Ramos (cell line): ENCODE measurements at regions not wholly inside any gene's neighbourhood (a gene's known extent, or its start where the extent isn't known, plus 50 kb on each side); places are given as distances from the start of the nearest gene placed in this dataset.

Experiments used
- in situ Hi-C: fragments of 300-500 bp; cut with MboI; formaldehyde crosslinking; loops from one replicate; pipeline ENCODE4 v1.14.3; 2022; ENCODE audit warnings: low sequenced_read_pairs; ENCODE audit not compliant: unreplicated experiment

DNA sequence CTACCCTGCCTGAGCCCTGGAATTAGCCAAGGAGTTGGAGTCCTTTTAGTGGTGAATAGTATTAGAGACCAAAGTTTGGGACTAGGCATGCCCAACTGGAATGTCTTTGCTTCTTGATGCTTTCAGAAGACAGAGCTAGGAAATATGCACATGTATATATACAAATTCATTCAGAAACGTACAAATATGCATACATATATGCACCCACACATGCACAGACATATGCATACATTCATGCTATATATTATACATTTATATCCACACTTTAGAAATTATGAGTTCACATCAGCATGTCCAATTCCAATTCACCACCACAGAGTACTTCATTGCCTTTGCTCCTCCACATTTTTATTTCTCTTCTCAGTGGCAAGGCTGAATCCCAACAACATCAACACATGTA is 398.3 kb upstream of the MPDZ start:
- in situ Hi-C loops = no loop called here

DNA sequence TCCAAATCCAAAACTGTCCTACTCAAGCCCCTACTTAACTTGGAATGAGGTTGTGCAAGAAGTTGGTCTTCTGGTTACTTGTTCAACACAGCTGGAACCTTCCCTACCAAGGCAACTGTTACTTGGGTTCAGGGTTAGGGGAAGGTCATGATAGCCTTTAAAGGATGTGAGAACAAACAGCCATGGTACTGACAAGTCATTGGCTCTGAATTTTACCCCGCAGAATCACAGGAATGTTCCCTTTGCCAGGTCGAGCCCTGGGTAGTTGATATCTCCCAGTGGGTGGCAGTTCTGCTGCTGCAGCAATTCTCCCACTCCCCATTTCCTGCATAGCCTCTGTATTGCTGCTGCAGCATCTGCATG is 396.1 kb upstream of the MPDZ start:
- in situ Hi-C loops = no loop called here

- in situ Hi-C loops = no loop called here
Measured at GRCh38 chr9:13674926-13675637, 395.6 kb upstream of the MPDZ start.

DNA sequence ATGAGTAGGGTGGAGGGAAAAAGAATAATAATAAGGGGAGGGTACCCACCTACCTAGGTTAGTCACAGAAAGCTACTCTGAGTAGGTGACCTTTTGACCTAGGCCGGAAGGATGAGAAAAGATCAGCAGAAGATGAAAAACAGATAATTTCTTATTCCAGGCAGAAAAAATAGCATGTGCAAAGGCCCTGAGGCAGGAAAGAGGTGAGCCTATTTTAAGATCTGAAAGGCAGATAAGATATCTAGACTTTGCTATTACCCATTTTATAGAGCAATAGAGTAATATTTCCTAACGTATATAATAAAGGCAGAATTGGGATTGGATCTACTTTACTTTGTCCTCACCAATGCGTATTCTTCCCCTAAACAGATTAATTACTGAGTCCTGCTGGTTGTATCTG is 393.9 kb upstream of the MPDZ start:
- in situ Hi-C loops = no loop called here

- in situ Hi-C loops = no loop called here
Measured at GRCh38 chr9:13665418-13666066, 386.1 kb upstream of the MPDZ start.

GRCh38 chr9:13661014-13661413 is 381.5 kb upstream of the MPDZ start:
- in situ Hi-C loops = no loop called here

DNA sequence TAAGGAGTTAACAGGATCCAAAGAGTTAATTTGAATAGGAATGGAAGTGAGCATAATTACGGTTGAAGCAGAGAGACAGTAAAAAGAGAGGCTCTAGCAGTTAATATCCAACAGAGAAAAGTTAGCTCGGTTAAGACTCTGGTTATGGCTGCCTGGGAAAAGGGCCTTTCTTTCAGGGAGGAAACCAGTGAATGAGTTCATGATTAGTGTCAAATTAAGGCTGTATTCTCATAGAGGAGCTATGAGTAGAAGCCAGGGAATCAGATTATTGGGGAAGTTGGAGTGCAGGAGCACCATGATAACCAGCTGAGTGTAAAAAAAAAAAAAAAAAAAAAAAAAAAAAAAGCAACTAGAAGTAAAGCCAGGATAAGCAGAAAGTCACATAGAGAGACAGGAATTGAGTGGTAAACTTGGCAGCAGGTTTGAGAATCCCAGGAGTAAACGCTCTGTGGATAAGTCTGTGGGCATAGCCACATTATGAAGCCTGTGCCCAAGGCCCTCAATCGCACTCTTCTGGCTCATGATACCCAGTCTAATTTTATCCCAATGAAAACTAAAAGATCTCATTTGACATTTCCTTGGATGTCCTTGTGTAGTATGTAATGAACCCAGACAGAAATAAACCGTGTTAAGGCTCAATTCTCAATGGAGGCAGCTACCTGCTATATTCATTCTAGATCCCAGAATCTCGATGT is 372.6 kb upstream of the MPDZ start:
- in situ Hi-C loops = no loop called here

- in situ Hi-C loops = no loop called here
Measured at GRCh38 chr9:13651526-13651925, 372.0 kb upstream of the MPDZ start.

GRCh38 chr9:13648676-13649075 is 369.2 kb upstream of the MPDZ start:
- in situ Hi-C loops = no loop called here

DNA sequence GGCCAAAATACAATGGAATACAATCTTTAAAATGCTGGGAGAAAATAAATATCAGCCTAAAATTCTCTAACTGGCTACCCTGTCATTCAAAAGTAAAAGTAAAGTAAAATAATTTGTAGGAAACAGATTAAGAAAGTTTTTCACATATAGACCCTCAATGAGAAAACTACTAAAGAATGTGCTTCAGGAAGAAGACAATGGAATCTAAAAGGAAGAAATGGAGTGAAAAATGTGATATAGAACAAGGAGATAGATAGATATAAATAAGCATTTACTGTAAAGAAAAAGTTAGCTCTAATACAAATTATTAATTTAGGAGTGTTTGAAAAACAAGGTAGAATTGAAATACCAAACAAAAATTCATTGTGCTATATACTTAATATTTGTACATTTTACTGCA is 368.6 kb upstream of the MPDZ start:
- in situ Hi-C loops = no loop called here

GRCh38 chr9:13646500-13647021 is 367.1 kb upstream of the MPDZ start:
- in situ Hi-C loops = no loop called here

DNA sequence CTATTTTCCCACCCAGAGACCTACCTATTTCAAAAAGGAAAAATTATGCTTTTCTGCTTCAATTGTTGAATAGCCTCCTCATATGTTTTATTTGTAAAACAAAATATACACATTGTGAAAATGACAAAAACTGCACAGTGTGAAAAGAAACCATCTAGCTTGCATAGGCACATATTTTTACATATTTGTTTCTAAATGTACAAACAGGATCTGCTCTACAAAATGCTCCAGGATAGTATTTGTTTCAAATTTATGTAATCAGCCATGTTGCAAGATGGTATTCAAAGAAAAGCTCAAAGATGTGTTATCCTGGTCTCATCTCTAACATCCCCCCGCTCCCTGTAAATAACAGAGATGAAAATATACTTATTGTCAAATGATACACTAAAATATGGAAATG is 366.1 kb upstream of the MPDZ start:
- in situ Hi-C loops = no loop called here

- in situ Hi-C loops = no loop called here
Measured at GRCh38 chr9:13644675-13645074, 365.2 kb upstream of the MPDZ start.

DNA sequence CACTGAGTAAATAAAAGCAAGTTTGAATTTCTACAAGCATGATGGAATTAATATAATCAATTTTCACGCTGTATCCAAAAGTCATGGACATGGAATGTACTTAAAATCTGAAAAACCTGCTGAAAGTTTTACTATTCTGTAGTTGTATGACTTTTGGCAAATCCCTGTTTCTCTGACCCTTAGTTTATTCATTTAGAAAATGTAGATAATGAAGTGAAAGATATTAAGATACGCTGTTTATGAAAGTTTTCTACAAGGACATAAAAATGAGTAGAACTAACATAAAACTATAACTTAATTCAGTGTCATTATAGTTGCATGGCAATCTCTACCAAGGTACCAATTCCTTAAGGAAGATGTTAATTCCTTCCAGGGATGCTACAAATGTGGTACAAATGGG is 363.2 kb upstream of the MPDZ start:
- in situ Hi-C loops = no loop called here

DNA sequence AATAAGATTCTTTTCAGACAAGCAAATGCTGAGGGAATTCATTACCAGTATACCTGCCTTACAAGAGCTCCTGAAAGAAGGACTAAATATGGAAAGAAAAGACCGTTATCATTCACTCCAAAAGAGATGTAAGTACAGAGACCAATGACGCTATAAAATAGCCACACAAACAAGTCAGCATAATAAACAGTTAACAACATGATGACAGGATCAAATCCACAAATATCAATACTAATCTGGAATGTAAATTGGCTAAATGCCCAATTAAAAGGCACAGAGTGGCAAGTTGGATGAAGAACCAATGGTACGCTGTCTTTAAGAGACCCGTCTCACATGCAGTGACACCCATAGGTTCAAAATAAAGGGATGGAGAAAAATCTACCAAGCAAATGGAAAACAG is 349.6 kb upstream of the MPDZ start:
- in situ Hi-C loops = no loop called here

- in situ Hi-C loops = no loop called here
Measured at GRCh38 chr9:13628526-13628925, 349.0 kb upstream of the MPDZ start.

DNA sequence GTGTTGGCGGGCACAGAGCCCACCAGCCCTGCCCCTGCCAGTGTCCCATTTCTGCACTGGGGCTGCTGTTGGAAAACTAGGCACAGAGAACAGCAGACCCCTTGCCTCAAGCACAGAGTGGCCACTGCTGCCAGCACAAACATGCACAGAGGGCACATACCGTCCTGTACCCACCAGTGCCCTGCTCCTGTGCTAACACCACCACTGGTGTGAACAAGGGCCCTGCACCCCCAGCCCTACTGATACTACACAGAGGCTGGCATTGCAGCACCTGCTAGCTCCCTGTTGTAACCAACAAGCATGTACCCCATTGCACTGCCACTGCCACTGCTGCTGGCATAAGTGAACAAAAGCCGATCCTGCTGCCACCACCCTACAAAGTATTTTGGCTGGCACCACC is 348.0 kb upstream of the MPDZ start:
- in situ Hi-C loops = no loop called here

- in situ Hi-C loops = no loop called here
Measured at GRCh38 chr9:13627071-13627470, 347.6 kb upstream of the MPDZ start.

- in situ Hi-C loops = no loop called here
Measured at GRCh38 chr9:13626601-13627000, 347.1 kb upstream of the MPDZ start.

GRCh38 chr9:13621872-13622564 is 342.5 kb upstream of the MPDZ start:
- in situ Hi-C loops = no loop called here

DNA sequence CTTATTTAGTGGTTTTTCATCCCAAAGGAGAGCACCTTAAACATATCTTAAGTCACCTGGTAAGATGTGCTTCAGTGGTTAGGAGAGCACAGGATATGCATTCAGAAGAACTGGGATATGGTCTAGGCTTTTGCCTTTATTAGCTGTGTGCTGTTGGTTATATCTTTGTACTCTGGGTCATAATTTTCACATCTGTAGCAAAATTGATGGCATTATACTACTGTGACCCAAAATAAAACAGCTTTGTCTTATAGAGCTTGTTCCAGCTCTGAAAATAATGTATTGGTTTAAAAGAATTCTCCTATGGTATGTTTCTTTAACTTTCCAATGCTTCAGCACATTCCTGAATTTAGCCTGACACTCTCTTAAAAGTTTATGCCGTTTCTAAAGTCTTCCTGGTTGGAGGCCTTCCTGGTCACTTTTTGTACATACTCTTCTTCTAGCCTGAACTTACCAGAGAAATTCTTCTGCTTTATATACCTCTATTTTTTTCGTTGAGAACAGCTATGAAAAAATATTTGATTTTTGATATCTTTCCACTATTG is 337.1 kb upstream of the MPDZ start:
- in situ Hi-C loops = no loop called here
